ENCODE measurements at regions not wholly inside any gene's neighbourhood (a gene's known extent, or its start where the extent isn't known, plus 50 kb on each side); places are given as distances from the start of the nearest gene placed in this dataset.

DNA sequence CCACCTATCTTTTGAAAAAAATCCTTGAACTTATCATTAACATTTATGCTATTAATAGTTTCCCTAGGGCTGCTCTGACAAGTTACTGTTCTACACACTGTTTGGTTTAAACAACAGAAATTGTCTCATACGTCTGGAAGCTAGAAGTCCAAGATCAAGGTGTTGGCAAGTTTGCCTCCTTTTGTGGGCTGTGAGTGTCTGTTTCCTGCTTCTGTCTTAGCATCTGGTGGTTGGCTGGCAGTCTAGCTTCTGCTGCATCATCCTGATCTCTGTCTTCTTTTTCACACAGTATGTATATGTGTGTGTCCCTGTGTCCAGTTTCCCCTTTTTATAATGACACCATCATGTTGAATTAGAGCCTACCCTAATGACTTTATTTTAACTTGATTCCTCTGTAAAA is 154.8 kb downstream of the RPS12 start:
- TF ChIP-seq CTCF (IDR thresholded peaks at IDR 0.05) = no peak
- no peak for TF ChIP-seq POLR2A (IDR thresholded peaks at IDR 0.05; ENCODE audit: low read depth)
- TF ChIP-seq POLR2AphosphoS5 (IDR thresholded peaks at IDR 0.05) = no peak
- TF ChIP-seq EP300 (IDR thresholded peaks at IDR 0.05) = no peak

Measured in esophagus muscularis mucosa (tissue), 4 donors.